ENCODE measurements at regions not wholly inside any gene's neighbourhood (a gene's known extent, or its start where the extent isn't known, plus 50 kb on each side); places are given as distances from the start of the nearest gene placed in this dataset.

DNA sequence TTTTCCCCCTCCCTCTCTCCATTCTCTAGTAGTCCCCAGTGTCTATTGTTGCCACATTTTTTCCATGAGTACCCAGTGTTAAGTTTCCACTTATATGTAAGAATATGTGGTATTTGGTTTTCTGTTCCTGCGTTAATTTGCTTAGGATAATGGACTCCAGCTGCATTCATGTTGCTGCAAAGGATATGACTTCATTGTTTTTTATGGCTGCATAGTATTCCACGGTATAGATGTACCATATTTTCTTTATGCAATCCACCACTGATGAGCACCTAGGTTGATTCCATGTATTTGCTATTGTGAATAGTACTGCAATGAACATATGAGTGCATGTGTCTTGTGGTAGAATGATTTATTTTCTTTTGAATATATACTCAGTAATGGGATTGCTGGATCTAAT is 77.4 kb upstream of the MEGF10 start:
- dilution Hi-C loops (cut with MboI; ENCODE audit: extremely low pct_ligation_motif_present, low sequenced_read_pairs) = no loop called here
- TF ChIP-seq EZH2 (IDR thresholded peaks at IDR 0.05; ENCODE audit: low read length) = no peak
- TF ChIP-seq, protein P1, sequence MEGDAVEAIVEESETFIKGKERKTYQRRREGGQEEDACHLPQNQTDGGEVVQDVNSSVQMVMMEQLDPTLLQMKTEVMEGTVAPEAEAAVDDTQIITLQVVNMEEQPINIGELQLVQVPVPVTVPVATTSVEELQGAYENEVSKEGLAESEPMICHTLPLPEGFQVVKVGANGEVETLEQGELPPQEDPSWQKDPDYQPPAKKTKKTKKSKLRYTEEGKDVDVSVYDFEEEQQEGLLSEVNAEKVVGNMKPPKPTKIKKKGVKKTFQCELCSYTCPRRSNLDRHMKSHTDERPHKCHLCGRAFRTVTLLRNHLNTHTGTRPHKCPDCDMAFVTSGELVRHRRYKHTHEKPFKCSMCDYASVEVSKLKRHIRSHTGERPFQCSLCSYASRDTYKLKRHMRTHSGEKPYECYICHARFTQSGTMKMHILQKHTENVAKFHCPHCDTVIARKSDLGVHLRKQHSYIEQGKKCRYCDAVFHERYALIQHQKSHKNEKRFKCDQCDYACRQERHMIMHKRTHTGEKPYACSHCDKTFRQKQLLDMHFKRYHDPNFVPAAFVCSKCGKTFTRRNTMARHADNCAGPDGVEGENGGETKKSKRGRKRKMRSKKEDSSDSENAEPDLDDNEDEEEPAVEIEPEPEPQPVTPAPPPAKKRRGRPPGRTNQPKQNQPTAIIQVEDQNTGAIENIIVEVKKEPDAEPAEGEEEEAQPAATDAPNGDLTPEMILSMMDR (optimal IDR thresholded peaks at IDR 0.05 in 1 of 3, IDR thresholded peaks at IDR 0.05 in 1 of 3, conservative IDR thresholded peaks at IDR 0.05 in 1 of 3; ENCODE audit: extremely low read depth in 1 of 3, insufficient read depth in 2 of 3, low read length in 3 of 3) = no peak

GRCh38 chr5:127216143-127216542 is 74.5 kb upstream of the MEGF10 start:
- Histone ChIP-seq H2AFZ (ENCODE audit: control insufficient read depth, low read length) (no peak overlapping the region), H3K4me2 (ENCODE audit: control insufficient read depth, extremely low read depth, insufficient read depth, low read depth, low read length) (no peak overlapping the region), H3K79me2 (ENCODE audit: control insufficient read depth, insufficient read depth, low read length) (no peaks in the 10 kb centered on the region), H3K27ac (ENCODE audit: control insufficient read depth, insufficient read depth, low read length) (no peak overlapping the region), H4K20me1 (ENCODE audit: control insufficient read depth, extremely low read depth, insufficient read depth, low read length) (no peaks in the 10 kb centered on the region), H3K9ac (ENCODE audit: control insufficient read depth, extremely low read depth, insufficient read depth, low read length) (no peak overlapping the region), H3K9me1 (ENCODE audit: control insufficient read depth, extremely low read depth, insufficient read depth, low read length) (no peaks in the 10 kb centered on the region), H3K27me3 (ENCODE audit: control insufficient read depth, extremely low read depth, insufficient read depth, low read length) (no peaks in the 10 kb centered on the region), H3K4me1 (ENCODE audit: control insufficient read depth, extremely low read depth, insufficient read depth, low read length) (no peaks in the 10 kb centered on the region), H3K4me3 (ENCODE audit: control insufficient read depth in 2 of 3, extremely low read depth in 1 of 3, insufficient read depth in 2 of 3, low read depth in 1 of 3, low read length in 3 of 3) (no peak overlapping the region), H3K9me3 (ENCODE audit: control insufficient read depth, low read depth, low read length) (no peaks in the 10 kb centered on the region), H3K36me3 (ENCODE audit: control insufficient read depth in 2 of 2, extremely low read depth in 1 of 2, insufficient read depth in 2 of 2, low read length in 2 of 2) (no peaks in the 10 kb centered on the region)
- DNase-seq (ENCODE audit: low read depth, low spot score) (no peak), FAIRE-seq (no peak)
- dilution Hi-C loops (cut with MboI; ENCODE audit: extremely low pct_ligation_motif_present, low sequenced_read_pairs) = no loop called here
- TF ChIP-seq EZH2 (IDR thresholded peaks at IDR 0.05; ENCODE audit: low read length) = no peak
- TF ChIP-seq, protein P1 (optimal IDR thresholded peaks at IDR 0.05 in 1 of 3, IDR thresholded peaks at IDR 0.05 in 1 of 3, conservative IDR thresholded peaks at IDR 0.05 in 1 of 3; ENCODE audit: extremely low read depth in 1 of 3, insufficient read depth in 2 of 3, low read length in 3 of 3) = no peak

More for the DNA sequence above, 77.4 kb upstream of the MEGF10 start:
- Histone ChIP-seq H3K27me3 (ENCODE audit: control insufficient read depth, extremely low read depth, insufficient read depth, low read length) (peaks cover 4% of the 10 kb centered on the region), H3K27ac (ENCODE audit: control insufficient read depth, insufficient read depth, low read length) (no peak overlapping the region), H3K79me2 (ENCODE audit: control insufficient read depth, insufficient read depth, low read length) (no peaks in the 10 kb centered on the region), H4K20me1 (ENCODE audit: control insufficient read depth, extremely low read depth, insufficient read depth, low read length) (no peaks in the 10 kb centered on the region), H3K4me3 (ENCODE audit: control insufficient read depth in 2 of 3, extremely low read depth in 1 of 3, insufficient read depth in 2 of 3, low read depth in 1 of 3, low read length in 3 of 3) (no peak overlapping the region), H2AFZ (ENCODE audit: control insufficient read depth, low read length) (no peak overlapping the region), H3K36me3 (ENCODE audit: control insufficient read depth in 2 of 2, extremely low read depth in 1 of 2, insufficient read depth in 2 of 2, low read length in 2 of 2) (no peaks in the 10 kb centered on the region), H3K4me2 (ENCODE audit: control insufficient read depth, extremely low read depth, insufficient read depth, low read depth, low read length) (no peak overlapping the region), H3K4me1 (ENCODE audit: control insufficient read depth, extremely low read depth, insufficient read depth, low read length) (no peaks in the 10 kb centered on the region), H3K9ac (ENCODE audit: control insufficient read depth, extremely low read depth, insufficient read depth, low read length) (no peak overlapping the region), H3K9me3 (ENCODE audit: control insufficient read depth, low read depth, low read length) (no peaks in the 10 kb centered on the region), H3K9me1 (ENCODE audit: control insufficient read depth, extremely low read depth, insufficient read depth, low read length) (no peaks in the 10 kb centered on the region)
- DNase-seq (ENCODE audit: low read depth, low spot score) (no peak), FAIRE-seq (no peak)

All from keratinocyte (primary cell).